Activated T-cell treated with anti-CD3 and anti-CD28 coated beads, Interleukin-2, amount 50 U/mL, for 72 hours (primary cell): ENCODE measurements at regions not wholly inside any gene's neighbourhood (a gene's known extent, or its start where the extent isn't known, plus 50 kb on each side); places are given as distances from the start of the nearest gene placed in this dataset.
A peak's percentile ranks its signal among the peaks of the same experiment; 100 is the strongest.

Experiments
- ATAC-seq, 2 donors: fragments of 150-1000 bp; cut with Tn5 transposase; replicated peaks in 1 of 2; 2 replicates each; pipeline ENCODE4 v1.10.0; 2021; ENCODE audit warnings: moderate library complexity in 2 of 2, mild to moderate bottlenecking in 1 of 2
- DNase-seq, 2 donors: peaks; one replicate each; pipeline ENCODE4 v3.0.0; 2021 to 2022; ENCODE audit warnings: mixed read lengths in 1 of 2
- H3K27ac Mint-ChIP-seq: one replicate; pipeline ENCODE4 v1.8.0; 2022; ENCODE audit warnings: mild to moderate bottlenecking, moderate library complexity, mixed read lengths
- H3K27me3 Mint-ChIP-seq: one replicate; pipeline ENCODE4 v1.8.0; 2022; ENCODE audit warnings: low read depth, mixed read lengths
- H3K36me3 Mint-ChIP-seq, 2 donors: one replicate each; pipeline ENCODE4 v1.8.0; 2022; ENCODE audit warnings: mixed read lengths in 2 of 2, mild to moderate bottlenecking in 1 of 2; ENCODE audit not compliant: insufficient read depth in 2 of 2
- H3K4me1 Mint-ChIP-seq: one replicate; pipeline ENCODE4 v1.8.0; 2022; ENCODE audit warnings: low read depth, mixed read lengths
- H3K4me3 Mint-ChIP-seq, 2 donors: one replicate each; pipeline ENCODE4 v1.8.0; 2022; ENCODE audit warnings: mild to moderate bottlenecking in 2 of 2, mixed read lengths in 2 of 2, moderate library complexity in 2 of 2
- H3K9me3 Mint-ChIP-seq, 2 donors: one replicate each; pipeline ENCODE4 v1.8.0; 2022; ENCODE audit warnings: mixed read lengths in 2 of 2

DNA sequence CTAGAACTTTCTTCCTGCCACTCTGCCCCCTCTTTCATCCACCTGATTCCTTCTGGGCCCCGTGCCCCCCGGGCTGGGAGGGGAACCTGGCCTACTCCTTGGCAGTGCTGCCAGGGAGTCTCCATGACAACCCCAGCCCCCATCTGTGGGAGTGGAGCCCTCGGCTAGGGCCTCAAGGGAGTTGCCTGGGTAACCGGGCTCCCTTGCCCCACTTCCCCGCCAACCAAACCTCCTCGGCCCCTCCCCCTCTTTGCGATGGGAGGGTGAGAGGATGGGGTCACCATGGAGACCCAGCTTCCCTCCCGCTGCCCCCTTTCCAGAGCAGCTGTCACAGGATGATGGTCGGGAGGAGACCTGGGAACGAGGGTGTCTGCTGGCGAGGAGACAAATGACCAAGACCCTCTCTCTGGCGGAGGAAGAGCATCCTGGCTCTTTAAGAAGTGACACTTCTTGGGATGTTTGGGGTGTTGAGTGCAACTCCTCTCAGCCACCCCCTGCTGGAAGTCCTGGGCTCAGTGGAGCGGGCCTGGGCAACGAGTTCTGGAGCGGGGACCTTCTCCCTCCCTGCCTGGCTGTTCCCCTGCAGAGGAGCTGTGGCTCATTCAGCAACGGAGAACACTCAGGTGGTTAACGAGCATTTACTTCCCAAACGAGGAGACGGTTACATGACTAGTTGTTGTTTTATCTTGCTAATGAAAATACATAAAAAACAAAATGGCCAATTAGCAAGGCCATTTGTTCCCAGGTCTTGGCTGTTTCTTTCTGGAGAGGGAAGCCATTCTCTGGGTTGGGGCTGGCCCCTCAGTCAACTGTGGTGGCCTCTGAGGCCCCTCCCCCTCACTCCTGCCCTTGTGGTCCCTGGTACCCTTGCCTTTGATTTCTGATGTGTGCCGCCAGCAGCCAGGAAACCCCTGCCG, 82.8 kb downstream of the UBIAD1 start:
- Mint-ChIP-seq H3K27ac (no peak overlapping the region), H3K9me3 (no peaks in the 10 kb centered on the region), H3K27me3 (no peaks in the 10 kb centered on the region)

DNA sequence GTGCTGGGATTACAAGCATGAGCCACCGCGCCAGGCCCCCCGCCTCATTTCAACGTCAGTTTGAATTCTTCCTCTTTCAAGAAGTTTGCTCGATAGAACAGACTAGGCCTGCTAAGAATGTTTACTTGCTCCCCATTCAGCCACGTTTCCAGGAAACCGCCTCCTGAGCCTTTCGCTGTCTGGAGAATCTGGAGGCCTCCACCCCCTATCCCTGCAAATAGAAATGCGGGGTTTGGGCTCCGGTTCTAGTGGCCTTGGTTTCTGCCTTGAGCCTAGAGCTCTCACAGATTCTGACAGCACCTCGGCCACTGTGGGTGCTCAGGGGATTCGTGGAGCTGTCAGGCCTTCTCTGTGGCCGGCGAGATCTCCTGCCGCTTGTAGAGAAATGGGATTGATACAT, 84.3 kb downstream of the UBIAD1 start:
- Mint-ChIP-seq H3K9me3 (no peaks in the 10 kb centered on the region), H3K36me3 (no peaks in the 10 kb centered on the region), H3K4me3 (no peak overlapping the region), H3K4me1 (peaks cover 7% of the 10 kb centered on the region), H3K27ac (no peak overlapping the region), H3K27me3 (no peaks in the 10 kb centered on the region)
- ATAC-seq (no peak), DNase-seq (no peak)

More for the DNA sequence above, 82.8 kb downstream of the UBIAD1 start:
- Mint-ChIP-seq H3K4me1 (peaks cover 9% of the 10 kb centered on the region), H3K36me3 (peaks cover 0 to 2% of the 10 kb centered on the region in 2 donors), H3K4me3 (no peak overlapping the region)
- no peak for ATAC-seq
- DNase-seq, result no peak

GRCh38 chr1:11358984-11359383, 86.0 kb downstream of the UBIAD1 start:
- no peaks in the 10 kb centered on the region for H3K4me1 Mint-ChIP-seq
- H3K27me3 Mint-ChIP-seq, result no peaks in the 10 kb centered on the region
- no peaks in the 10 kb centered on the region for H3K9me3 Mint-ChIP-seq

DNA sequence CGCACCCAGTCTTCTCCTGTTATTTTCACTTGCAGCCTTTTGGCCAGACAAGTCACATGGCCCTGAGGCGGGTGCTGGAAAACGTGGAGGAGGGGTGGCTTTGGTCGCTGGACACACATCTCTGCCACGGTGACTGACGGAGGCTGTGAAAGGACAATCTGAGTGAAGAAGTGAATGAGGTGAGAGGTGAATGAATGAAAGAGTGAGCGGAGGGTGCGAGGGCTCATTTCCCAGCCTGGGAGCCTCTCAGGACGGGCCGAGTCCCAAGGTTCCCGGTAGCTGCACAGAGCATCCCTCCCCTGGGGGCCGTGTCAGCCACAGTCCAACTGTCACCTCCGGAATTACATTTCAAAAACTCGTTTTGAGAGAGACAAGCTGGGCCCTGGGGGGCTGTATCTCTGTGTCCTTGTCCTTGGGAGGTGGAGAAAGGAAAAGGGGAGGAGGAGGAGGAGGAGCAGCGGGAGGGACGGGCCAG, 89.6 kb downstream of the UBIAD1 start:
- DNase-seq (no peak), ATAC-seq (no peak)
- Mint-ChIP-seq H3K36me3 (no peaks in the 10 kb centered on the region), H3K27me3 (no peaks in the 10 kb centered on the region), H3K4me1 (no peaks in the 10 kb centered on the region), H3K9me3 (no peaks in the 10 kb centered on the region), H3K27ac (no peak overlapping the region), H3K4me3 (no peak overlapping the region)

More at GRCh38 chr1:11358984-11359383, 86.0 kb downstream of the UBIAD1 start:
- H3K36me3 Mint-ChIP-seq, result no peaks in the 10 kb centered on the region
- no peak for DNase-seq
- no peak for ATAC-seq
- H3K4me3 Mint-ChIP-seq, result no peak overlapping the region
- H3K27ac Mint-ChIP-seq, result no peak overlapping the region

DNA sequence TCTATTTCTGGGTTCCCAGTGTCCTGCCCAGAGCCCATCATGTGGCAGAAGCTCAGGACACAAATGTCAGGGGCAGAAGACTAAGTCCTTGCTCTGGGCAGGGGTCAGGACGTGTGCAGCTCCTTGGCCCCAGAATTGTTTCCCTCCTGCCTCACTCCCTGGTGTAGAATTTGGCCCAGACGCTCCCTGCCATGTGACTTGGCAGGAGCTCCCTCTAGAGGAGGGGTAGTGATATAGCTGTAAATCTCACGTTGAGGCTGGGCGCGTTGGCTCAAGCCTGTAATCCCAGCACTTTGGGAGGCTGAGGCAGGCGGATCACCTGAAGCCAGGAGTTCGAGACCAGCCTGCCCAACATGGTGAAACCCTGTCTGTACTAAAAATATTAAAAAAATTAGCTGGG, 91.2 kb downstream of the UBIAD1 start:
- ATAC-seq, result no peak
- Mint-ChIP-seq H3K4me1 (no peaks in the 10 kb centered on the region), H3K9me3 (no peaks in the 10 kb centered on the region), H3K27ac (no peak overlapping the region), H3K27me3 (no peaks in the 10 kb centered on the region), H3K36me3 (no peaks in the 10 kb centered on the region), H3K4me3 (no peak overlapping the region)
- DNase-seq, result peak in 1 of 2 donors; percentile 11

DNA sequence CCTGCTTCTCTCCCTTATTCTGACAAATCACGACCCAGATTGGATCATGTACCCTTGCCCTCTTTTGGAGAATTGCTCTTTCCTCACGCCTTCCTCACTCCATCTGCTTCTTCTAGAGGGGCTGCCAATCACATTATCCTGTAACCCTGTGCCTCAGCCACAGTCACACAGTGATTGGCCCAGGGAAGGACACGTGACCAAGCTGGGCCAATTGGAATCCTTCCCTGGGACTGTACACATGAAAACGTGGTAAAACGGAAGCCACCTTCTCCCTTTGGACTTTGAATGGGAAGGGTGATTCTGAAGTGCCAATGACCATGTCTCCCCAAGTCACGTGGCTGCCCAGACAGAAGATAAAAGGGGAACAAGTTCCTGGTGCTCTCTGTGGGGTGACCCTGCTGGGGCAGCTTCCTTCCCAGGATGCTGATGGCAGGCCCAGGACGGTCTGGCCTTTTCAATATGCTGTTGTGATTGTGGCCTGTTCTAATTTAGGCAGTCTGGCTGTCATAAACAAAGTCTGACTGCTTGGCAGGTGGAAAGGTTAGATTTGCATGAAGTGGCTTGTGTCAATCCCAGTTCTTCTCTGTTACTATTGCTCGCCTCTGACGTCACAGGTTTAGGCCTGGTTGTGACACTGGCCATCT, 92.9 kb downstream of the UBIAD1 start:
- no peaks in the 10 kb centered on the region for H3K27me3 Mint-ChIP-seq
- H3K4me1 Mint-ChIP-seq, result no peaks in the 10 kb centered on the region
- no peak for DNase-seq
- no peak for ATAC-seq
- H3K27ac Mint-ChIP-seq, result no peak overlapping the region
- H3K36me3 Mint-ChIP-seq, result no peaks in the 10 kb centered on the region
- no peak overlapping the region for H3K4me3 Mint-ChIP-seq
- no peaks in the 10 kb centered on the region for H3K9me3 Mint-ChIP-seq

- ATAC-seq (no peak), DNase-seq (no peak)
- Mint-ChIP-seq H3K4me1 (peaks cover 8% of the 10 kb centered on the region), H3K4me3 (no peak overlapping the region), H3K9me3 (peaks cover 0 to 5% of the 10 kb centered on the region in 2 donors), H3K27ac (no peak overlapping the region), H3K36me3 (no peaks in the 10 kb centered on the region), H3K27me3 (no peaks in the 10 kb centered on the region)
These were observed 100.3 kb downstream of the UBIAD1 start for GRCh38 chr1:11373029-11373894.

DNA sequence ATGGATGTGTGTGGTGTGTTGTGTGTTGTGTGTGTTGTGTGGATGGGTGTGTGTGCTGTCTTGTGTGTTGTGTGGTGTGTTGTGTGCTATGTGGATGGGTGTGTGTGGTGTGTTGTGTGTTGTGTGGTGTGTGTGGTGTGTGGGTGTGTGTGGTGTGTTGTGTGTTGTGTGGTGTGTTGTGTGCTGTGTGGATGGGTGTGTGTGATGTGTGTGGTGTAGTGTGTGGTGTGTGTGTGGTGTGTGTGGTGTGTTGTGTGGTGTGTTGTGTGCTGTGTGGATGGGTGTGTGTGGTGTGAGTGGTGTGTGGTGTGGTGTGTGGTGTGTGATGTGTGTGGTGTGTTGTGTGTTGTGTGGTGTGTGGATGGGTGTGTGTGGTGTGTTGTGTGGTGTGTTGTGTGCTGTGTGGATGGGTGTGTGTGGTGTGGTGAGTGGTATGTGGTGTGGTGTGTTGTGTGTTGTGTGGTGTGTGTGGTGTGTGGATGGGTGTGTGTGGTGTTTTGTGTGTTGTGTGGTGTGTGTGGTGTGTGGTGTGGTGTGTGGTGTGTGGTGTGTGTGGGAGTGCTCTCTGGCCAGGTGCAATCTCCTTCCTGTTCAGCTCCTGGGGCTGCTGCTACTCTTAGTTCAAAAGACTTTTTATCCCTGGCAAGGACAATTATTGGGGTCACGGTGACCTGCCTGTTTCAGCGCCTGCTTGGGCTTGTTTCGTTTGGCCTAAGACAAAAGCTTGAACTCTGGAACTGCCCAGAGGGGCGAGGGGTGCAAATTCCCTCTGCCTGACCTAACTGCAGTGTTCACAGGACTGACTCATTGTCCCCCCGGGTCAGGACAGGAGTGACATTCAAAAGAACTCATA, 101.1 kb downstream of the UBIAD1 start:
- Mint-ChIP-seq H3K4me1 (peaks cover 8% of the 10 kb centered on the region), H3K36me3 (no peaks in the 10 kb centered on the region), H3K9me3 (peaks cover 0 to 5% of the 10 kb centered on the region in 2 donors), H3K27me3 (no peaks in the 10 kb centered on the region), H3K27ac (no peak overlapping the region), H3K4me3 (no peak overlapping the region)
- DNase-seq, result no peak
- ATAC-seq, result peak in 1 of 2 donors; percentile 27

GRCh38 chr1:11374748-11375110, 101.7 kb downstream of the UBIAD1 start:
- no peaks in the 10 kb centered on the region for H3K36me3 Mint-ChIP-seq
- peaks cover 8% of the 10 kb centered on the region for H3K4me1 Mint-ChIP-seq
- no peak overlapping the region for H3K4me3 Mint-ChIP-seq
- ATAC-seq (no peak), DNase-seq (no peak)
- H3K27me3 Mint-ChIP-seq, result no peaks in the 10 kb centered on the region
- H3K9me3 Mint-ChIP-seq, result peaks cover 0 to 5% of the 10 kb centered on the region in 2 donors
- no peak overlapping the region for H3K27ac Mint-ChIP-seq

DNA sequence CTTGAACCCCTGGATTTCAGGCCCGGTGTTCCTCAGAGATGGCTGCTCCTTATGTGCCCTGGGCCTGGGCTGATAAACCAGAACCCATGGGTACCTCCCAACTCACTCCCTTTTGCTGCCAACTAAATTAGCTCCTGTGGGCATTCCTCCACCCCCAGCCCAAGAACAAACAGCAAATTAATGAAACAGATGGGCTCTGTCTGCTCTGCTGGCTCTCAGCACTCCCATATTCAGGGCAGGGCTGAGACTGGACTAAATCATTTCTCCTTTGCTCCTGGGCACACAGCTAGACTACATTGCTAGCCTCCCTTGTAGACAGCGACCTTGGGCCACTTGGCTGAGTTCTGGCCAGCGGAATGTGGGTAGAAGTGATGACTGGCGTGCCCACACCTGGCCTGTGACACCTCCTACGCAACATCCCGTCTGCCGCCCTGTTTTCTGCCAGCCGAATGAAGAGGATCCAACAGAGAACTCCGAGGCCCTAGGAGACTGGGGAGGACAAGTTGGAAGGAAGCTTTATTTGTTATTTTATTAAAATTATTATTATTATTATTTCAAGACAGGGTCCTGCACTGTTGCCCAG, 101.9 kb upstream of the DISP3 start:
- ATAC-seq, result no peak
- H3K9me3 Mint-ChIP-seq, result peaks cover 1 to 5% of the 10 kb centered on the region in 2 donors
- no peak overlapping the region for H3K27ac Mint-ChIP-seq

DNA sequence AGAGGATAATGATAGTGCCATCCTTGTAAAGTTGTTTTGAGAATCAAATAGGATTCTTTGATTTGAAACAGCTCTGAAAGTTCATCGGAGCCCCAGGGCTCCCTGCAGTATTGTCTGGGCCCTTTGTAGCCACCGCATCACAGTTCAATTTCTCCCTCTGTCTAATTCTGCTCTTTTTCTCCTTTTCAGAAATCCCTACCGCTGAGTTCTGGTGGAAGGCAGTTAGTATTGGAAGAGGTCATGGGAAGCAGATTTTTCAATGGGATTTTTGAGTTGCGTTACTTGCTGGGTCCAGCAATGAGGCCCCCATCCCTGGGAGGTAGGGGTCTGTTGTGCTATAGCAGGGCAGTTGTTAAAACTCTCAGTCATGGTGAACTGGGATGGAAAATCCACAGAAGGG, 101.0 kb upstream of the DISP3 start:
- ATAC-seq, result no peak
- no peak overlapping the region for H3K27ac Mint-ChIP-seq
- DNase-seq, result no peak
- peaks cover 2 to 5% of the 10 kb centered on the region in 2 donors for H3K9me3 Mint-ChIP-seq
- no peaks in the 10 kb centered on the region for H3K27me3 Mint-ChIP-seq
- no peaks in the 10 kb centered on the region for H3K36me3 Mint-ChIP-seq
- no peak overlapping the region for H3K4me3 Mint-ChIP-seq
- H3K4me1 Mint-ChIP-seq, result peaks cover 11% of the 10 kb centered on the region

More for the DNA sequence above, 101.9 kb upstream of the DISP3 start:
- Mint-ChIP-seq H3K4me1 (peaks cover 8% of the 10 kb centered on the region), H3K4me3 (no peak overlapping the region), H3K27me3 (no peaks in the 10 kb centered on the region), H3K36me3 (no peaks in the 10 kb centered on the region)
- no peak for DNase-seq

DNA sequence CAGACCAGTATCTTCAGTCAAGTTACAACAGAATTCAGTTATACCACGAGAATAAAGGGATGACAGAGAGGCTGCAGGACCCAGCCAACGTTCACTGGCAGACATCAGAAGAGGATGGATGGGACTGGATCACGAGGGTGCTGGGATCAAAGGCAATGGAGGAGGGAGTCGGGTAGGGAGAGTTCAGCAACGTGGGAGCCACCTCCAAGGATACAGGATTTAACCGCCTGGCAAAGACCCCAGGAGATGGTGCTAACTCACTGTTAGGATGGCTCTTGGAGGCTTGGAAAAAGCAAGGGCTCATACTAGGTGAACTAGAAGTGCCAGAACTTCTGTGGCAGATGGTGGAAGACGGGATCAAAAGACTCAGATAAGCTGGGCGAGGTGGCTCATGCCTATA, 99.1 kb upstream of the DISP3 start:
- Mint-ChIP-seq H3K36me3 (no peaks in the 10 kb centered on the region), H3K4me3 (no peak overlapping the region), H3K4me1 (peaks cover 21% of the 10 kb centered on the region), H3K9me3 (peaks cover 0 to 2% of the 10 kb centered on the region in 2 donors), H3K27ac (no peak overlapping the region), H3K27me3 (no peaks in the 10 kb centered on the region)
- no peak for DNase-seq
- no peak for ATAC-seq
